KMS-11 (cell line): ENCODE measurements at regions not wholly inside any gene's neighbourhood (a gene's known extent, or its start where the extent isn't known, plus 50 kb on each side); places are given as distances from the start of the nearest gene placed in this dataset.

ENCODE experiments used
- H2AFZ ChIP-seq: fragments of 200-600 bp; sonication (generic); 2 replicates; pipeline ENCODE4 v1.6.1; 2016; ENCODE audit warnings: antibody characterized with exemption, mixed run types, low read depth
- H3K27ac ChIP-seq: fragments of 200-600 bp; sonication (generic); 2 replicates; pipeline ENCODE4 v1.6.1; 2016; ENCODE audit warnings: mild to moderate bottlenecking, mixed run types
- H3K27me3 ChIP-seq: fragments of 200-600 bp; sonication (generic); 2 replicates; pipeline ENCODE4 v1.6.1; 2017; ENCODE audit warnings: mild to moderate bottlenecking, low read depth, mixed run types, moderate library complexity; ENCODE audit not compliant: insufficient read depth
- H3K36me3 ChIP-seq: fragments of 200-600 bp; sonication (generic); 2 replicates; pipeline ENCODE4 v1.6.1; 2017; ENCODE audit warnings: mild to moderate bottlenecking, mixed run types; ENCODE audit not compliant: insufficient read depth
- H3K4me1 ChIP-seq: fragments of 200-600 bp; sonication (generic); 2 replicates; pipeline ENCODE4 v1.6.1; 2016; ENCODE audit warnings: mild to moderate bottlenecking, low read depth, mixed run types; ENCODE audit not compliant: poor library complexity, severe bottlenecking
- H3K4me2 ChIP-seq: fragments of 200-600 bp; sonication (generic); 2 replicates; pipeline ENCODE4 v1.7.0; 2016; ENCODE audit warnings: mild to moderate bottlenecking, mixed run types
- H3K4me3 ChIP-seq: fragments of 200-600 bp; sonication (generic); IDR thresholded peaks from 2 replicates; pipeline ENCODE4 v1.6.1; 2017; ENCODE audit warnings: low read depth, low read length, mixed read lengths; ENCODE audit not compliant: insufficient read depth
- H3K79me2 ChIP-seq: fragments of 200-600 bp; sonication (generic); 2 replicates; pipeline ENCODE4 v1.6.1; 2016; ENCODE audit warnings: low read depth, mixed run types; ENCODE audit not compliant: insufficient read depth
- H3K9ac ChIP-seq: fragments of 200-600 bp; sonication (generic); 2 replicates; pipeline ENCODE4 v1.6.1; 2016; ENCODE audit warnings: mild to moderate bottlenecking, mixed run types
- H4K20me1 ChIP-seq: fragments of 200-600 bp; sonication (generic); 2 replicates; pipeline ENCODE4 v1.6.1; 2016; ENCODE audit warnings: mild to moderate bottlenecking, mixed run types; ENCODE audit not compliant: insufficient read depth
- CTCF ChIP-seq: fragments of 200-600 bp; sonication (generic); conservative IDR thresholded peaks from 2 replicates; pipeline ENCODE4 v1.6.1; 2017; ENCODE audit warnings: low read depth, mild to moderate bottlenecking, antibody characterized with exemption, low read length, moderate library complexity, mixed read lengths

GRCh38 chr7:4428526-4428925, 253.6 kb upstream of the FOXK1 start:
- Histone ChIP-seq H4K20me1 (no peaks in the 10 kb centered on the region), H2AFZ (no peak overlapping the region), H3K27me3 (no peaks in the 10 kb centered on the region), H3K79me2 (no peaks in the 10 kb centered on the region), H3K4me1 (no peaks in the 10 kb centered on the region), H3K4me2 (no peak overlapping the region), H3K4me3 (no peak overlapping the region), H3K36me3 (no peaks in the 10 kb centered on the region), H3K9ac (no peak overlapping the region), H3K27ac (no peak overlapping the region)
- no peak for TF ChIP-seq CTCF

DNA sequence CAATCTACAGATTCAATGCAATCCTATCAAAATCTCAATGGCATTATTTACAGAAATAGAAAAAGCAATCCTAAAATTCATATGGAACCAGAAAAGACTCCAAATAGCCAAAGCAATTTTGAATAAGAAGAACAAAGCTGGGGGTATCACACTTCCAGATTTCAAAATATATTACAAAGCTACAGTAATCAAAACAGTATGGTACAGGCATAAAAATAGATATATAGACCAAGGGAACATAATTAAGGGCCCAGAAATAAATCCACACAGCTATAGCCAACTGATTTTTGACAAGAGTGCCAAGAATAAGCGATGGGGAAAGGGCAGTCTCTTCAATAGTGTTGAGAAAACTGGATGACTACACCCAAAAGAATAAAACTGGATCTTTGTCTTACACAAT, 251.9 kb upstream of the FOXK1 start:
- H3K27ac ChIP-seq: no peak overlapping the region
- no peaks in the 10 kb centered on the region for H3K27me3 ChIP-seq
- H3K4me3 ChIP-seq: no peak overlapping the region
- no peak overlapping the region for H3K4me2 ChIP-seq
- no peak overlapping the region for H3K9ac ChIP-seq
- no peak for TF ChIP-seq CTCF
- no peaks in the 10 kb centered on the region for H3K36me3 ChIP-seq
- H3K79me2 ChIP-seq: no peaks in the 10 kb centered on the region
- H3K4me1 ChIP-seq: no peaks in the 10 kb centered on the region
- H4K20me1 ChIP-seq: no peaks in the 10 kb centered on the region
- H2AFZ ChIP-seq: no peak overlapping the region

GRCh38 chr7:4434306-4434705, 247.8 kb upstream of the FOXK1 start:
- no peak for TF ChIP-seq CTCF

GRCh38 chr7:4436361-4436895, 245.7 kb upstream of the FOXK1 start:
- Histone ChIP-seq H3K79me2 (no peaks in the 10 kb centered on the region), H3K27ac (no peak overlapping the region), H3K36me3 (no peaks in the 10 kb centered on the region), H3K4me3 (no peak overlapping the region), H3K27me3 (no peaks in the 10 kb centered on the region), H3K9ac (no peak overlapping the region), H4K20me1 (no peaks in the 10 kb centered on the region), H3K4me1 (no peaks in the 10 kb centered on the region), H3K4me2 (no peak overlapping the region), H2AFZ (no peak overlapping the region)
- TF ChIP-seq CTCF: no peak

More at GRCh38 chr7:4434306-4434705, 247.8 kb upstream of the FOXK1 start:
- Histone ChIP-seq H3K4me3 (no peak overlapping the region), H3K4me1 (no peaks in the 10 kb centered on the region), H2AFZ (no peak overlapping the region), H3K4me2 (no peak overlapping the region), H3K27ac (no peak overlapping the region), H3K36me3 (no peaks in the 10 kb centered on the region), H3K9ac (no peak overlapping the region), H3K79me2 (no peaks in the 10 kb centered on the region), H3K27me3 (no peaks in the 10 kb centered on the region), H4K20me1 (no peaks in the 10 kb centered on the region)
